DND-41 (cell line): ENCODE measurements at regions not wholly inside any gene's neighbourhood (a gene's known extent, or its start where the extent isn't known, plus 50 kb on each side); places are given as distances from the start of the nearest gene placed in this dataset.

ENCODE experiments used
- ATAC-seq: fragments of 200-7000 bp; cut with Tn5 transposase; 3 replicates; pipeline ENCODE4 v1.9.1; 2021; ENCODE audit warnings: low read depth; ENCODE audit not compliant: insufficient read depth
- DNase-seq: peaks from one replicate; pipeline ENCODE4 v3.0.0-alpha.2; 2020
- H2AFZ ChIP-seq: 2 replicates; pipeline ENCODE4 v1.6.0; 2012; ENCODE audit warnings: low read depth, low read length
- H3K27ac ChIP-seq: 2 replicates; pipeline ENCODE4 v1.5.1; 2012; ENCODE audit warnings: low read length, inconsistent platforms
- H3K27me3 ChIP-seq: fragments of 200-600 bp; sonication (generic); 2 replicates; pipeline ENCODE4 v1.6.0; 2012; ENCODE audit warnings: low read length, mild to moderate bottlenecking, inconsistent platforms; ENCODE audit not compliant: insufficient read depth, poor library complexity
- H3K36me3 ChIP-seq: 2 replicates; pipeline ENCODE4 v1.5.1; 2012; ENCODE audit warnings: low read length, inconsistent platforms; ENCODE audit not compliant: insufficient read depth
- H3K4me1 ChIP-seq: 2 replicates; pipeline ENCODE4 v1.5.1; 2012; ENCODE audit warnings: mild to moderate bottlenecking, low read length; ENCODE audit not compliant: insufficient read depth
- H3K4me2 ChIP-seq: 2 replicates; pipeline ENCODE4 v1.6.0; 2012; ENCODE audit warnings: mild to moderate bottlenecking, moderate library complexity, low read length, inconsistent platforms; ENCODE audit not compliant: insufficient read depth
- H3K4me3 ChIP-seq, 2 experiments: fragments of 200-600 bp in 1 of 2; shearing (Covaris generic) in 1 of 2; 2 replicates each; pipeline ENCODE4 v1.5.1; 2012 to 2016; ENCODE audit warnings: inconsistent platforms in 2 of 2, low read length in 2 of 2, mild to moderate bottlenecking in 2 of 2, low read depth in 1 of 2, moderate library complexity in 1 of 2
- H3K79me2 ChIP-seq: 2 replicates; pipeline ENCODE4 v1.6.0; 2012; ENCODE audit warnings: low read length, inconsistent platforms; ENCODE audit not compliant: insufficient read depth
- H3K9ac ChIP-seq: 2 replicates; pipeline ENCODE4 v1.6.0; 2012; ENCODE audit warnings: low read depth, mild to moderate bottlenecking, inconsistent platforms, low read length, moderate library complexity
- H3K9me3 ChIP-seq: 2 replicates; pipeline ENCODE4 v1.5.1; 2012; ENCODE audit warnings: low read length, moderate library complexity, mild to moderate bottlenecking, inconsistent platforms; ENCODE audit not compliant: insufficient read depth, severe bottlenecking
- H4K20me1 ChIP-seq: 2 replicates; pipeline ENCODE4 v1.6.0; 2012; ENCODE audit warnings: low read length; ENCODE audit not compliant: insufficient read depth
- EZH2 ChIP-seq: IDR thresholded peaks from 3 replicates; pipeline ENCODE4 v1.6.1; 2012; ENCODE audit warnings: borderline replicate concordance, low read depth, mild to moderate bottlenecking, moderate library complexity, low read length, inconsistent platforms; ENCODE audit not compliant: severe bottlenecking
- TF ChIP-seq, protein P1 (sequence below): IDR thresholded peaks from 2 replicates; pipeline ENCODE4 v1.5.1; 2012; ENCODE audit warnings: borderline replicate concordance, low read length, moderate library complexity, mild to moderate bottlenecking; ENCODE audit not compliant: poor library complexity, severe bottlenecking; ENCODE audit errors: extremely low read depth

DNA sequence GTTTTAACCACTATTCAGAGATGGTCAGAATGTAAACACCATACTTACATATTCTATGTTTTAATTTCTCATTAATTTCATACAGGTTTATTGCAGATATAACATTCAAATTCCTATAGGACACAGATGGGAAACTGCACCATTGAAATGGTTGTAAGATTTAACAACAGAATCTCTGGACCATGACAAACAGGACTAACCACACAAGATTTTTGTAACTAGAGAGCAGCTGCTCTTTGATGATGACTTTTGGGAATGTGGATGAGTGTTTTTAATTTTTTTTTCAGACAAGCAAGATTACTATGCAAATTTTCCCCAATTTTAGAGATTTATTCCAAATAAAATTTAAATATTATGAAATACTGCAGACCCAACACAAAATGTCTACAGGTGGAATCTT is 610.2 kb downstream of the PCDH18 start:
- no peak for ATAC-seq
- Histone ChIP-seq H2AFZ (no peak overlapping the region), H3K36me3 (no peaks in the 10 kb centered on the region), H3K27me3 (no peaks in the 10 kb centered on the region), H3K9ac (no peak overlapping the region), H3K9me3 (peaks cover 9% of the 10 kb centered on the region), H3K4me2 (no peak overlapping the region), H4K20me1 (no peaks in the 10 kb centered on the region), H3K79me2 (no peaks in the 10 kb centered on the region), H3K27ac (no peak overlapping the region), H3K4me1 (no peaks in the 10 kb centered on the region), H3K4me3 (no peak overlapping the region)
- DNase-seq, result no peak
- no peak for TF ChIP-seq EZH2
- TF ChIP-seq, protein P1, sequence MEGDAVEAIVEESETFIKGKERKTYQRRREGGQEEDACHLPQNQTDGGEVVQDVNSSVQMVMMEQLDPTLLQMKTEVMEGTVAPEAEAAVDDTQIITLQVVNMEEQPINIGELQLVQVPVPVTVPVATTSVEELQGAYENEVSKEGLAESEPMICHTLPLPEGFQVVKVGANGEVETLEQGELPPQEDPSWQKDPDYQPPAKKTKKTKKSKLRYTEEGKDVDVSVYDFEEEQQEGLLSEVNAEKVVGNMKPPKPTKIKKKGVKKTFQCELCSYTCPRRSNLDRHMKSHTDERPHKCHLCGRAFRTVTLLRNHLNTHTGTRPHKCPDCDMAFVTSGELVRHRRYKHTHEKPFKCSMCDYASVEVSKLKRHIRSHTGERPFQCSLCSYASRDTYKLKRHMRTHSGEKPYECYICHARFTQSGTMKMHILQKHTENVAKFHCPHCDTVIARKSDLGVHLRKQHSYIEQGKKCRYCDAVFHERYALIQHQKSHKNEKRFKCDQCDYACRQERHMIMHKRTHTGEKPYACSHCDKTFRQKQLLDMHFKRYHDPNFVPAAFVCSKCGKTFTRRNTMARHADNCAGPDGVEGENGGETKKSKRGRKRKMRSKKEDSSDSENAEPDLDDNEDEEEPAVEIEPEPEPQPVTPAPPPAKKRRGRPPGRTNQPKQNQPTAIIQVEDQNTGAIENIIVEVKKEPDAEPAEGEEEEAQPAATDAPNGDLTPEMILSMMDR, result no peak

DNA sequence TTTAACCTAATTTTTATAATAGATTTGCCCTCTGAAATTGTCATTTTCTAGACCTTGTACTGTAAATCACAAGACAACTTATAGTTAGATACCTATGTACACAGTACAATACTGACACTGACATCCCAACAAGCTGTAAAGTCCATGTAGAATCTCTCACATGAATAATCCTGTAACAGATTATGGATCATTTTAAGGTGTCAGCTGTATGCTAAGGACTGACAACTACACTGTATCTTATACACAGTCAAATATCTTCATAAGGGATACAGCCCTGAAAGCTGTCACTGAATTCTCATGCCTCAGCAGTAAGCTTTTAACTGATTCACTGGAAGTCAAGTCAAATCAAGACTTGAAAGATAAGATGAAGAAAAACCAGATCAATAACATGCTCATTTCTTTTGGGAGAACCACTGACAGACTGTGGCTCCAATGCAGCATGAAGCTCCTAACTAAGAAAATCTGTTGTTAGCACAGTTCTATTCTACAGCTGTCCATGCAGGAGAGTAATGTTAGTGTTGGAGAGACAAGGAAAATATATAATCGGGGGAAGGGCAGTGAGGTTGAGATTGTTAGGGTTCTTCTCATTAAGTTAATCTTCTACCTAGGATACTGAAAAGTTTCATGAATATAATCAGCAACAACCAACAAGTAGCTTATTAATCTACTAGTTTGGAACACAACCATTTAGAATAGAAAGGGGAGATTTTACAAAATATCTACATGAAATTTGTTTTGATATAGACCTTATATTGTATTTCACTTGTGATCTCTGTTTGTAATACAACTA is 612.0 kb downstream of the PCDH18 start:
- H3K9me3 ChIP-seq, result peaks cover 9% of the 10 kb centered on the region
- H2AFZ ChIP-seq, result no peak overlapping the region
- ATAC-seq, result no peak
- H3K4me1 ChIP-seq, result no peaks in the 10 kb centered on the region
- no peak overlapping the region for H3K27ac ChIP-seq
- H4K20me1 ChIP-seq, result no peaks in the 10 kb centered on the region
- TF ChIP-seq, protein P1, result no peak
- TF ChIP-seq EZH2, result no peak
- H3K4me3 ChIP-seq, result no peak overlapping the region
- no peaks in the 10 kb centered on the region for H3K36me3 ChIP-seq
- H3K4me2 ChIP-seq, result no peak overlapping the region
- no peaks in the 10 kb centered on the region for H3K79me2 ChIP-seq
- DNase-seq, result no peak
- H3K27me3 ChIP-seq, result no peaks in the 10 kb centered on the region
- H3K9ac ChIP-seq, result no peak overlapping the region

DNA sequence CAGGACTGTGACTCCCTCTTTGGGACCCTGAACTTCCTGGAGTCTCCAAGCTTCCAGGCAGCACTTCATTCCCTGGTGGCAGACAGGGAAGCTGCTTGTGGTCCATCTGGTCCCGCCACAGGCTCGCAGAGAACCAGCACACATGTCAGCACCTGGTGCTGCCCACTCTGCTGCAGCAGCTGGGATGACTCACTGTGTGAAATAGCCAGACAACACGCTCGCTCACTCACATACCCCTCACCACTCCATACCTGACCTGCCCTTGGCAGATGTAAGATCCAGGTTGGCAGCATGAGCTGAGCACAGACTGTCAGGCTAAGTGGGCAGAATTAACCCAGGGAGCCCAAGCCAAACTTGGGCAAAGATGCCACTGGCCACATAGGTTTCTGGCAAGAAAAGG is 613.5 kb downstream of the PCDH18 start:
- H3K27ac ChIP-seq, result no peak overlapping the region
- H4K20me1 ChIP-seq, result no peaks in the 10 kb centered on the region
- H3K36me3 ChIP-seq, result no peaks in the 10 kb centered on the region
- H3K9me3 ChIP-seq, result peaks cover 9% of the 10 kb centered on the region
- H3K4me2 ChIP-seq, result no peak overlapping the region
- H3K4me1 ChIP-seq, result no peaks in the 10 kb centered on the region
- no peak overlapping the region for H2AFZ ChIP-seq
- H3K4me3 ChIP-seq, result no peak overlapping the region
- H3K9ac ChIP-seq, result no peak overlapping the region
- ATAC-seq (no peak), DNase-seq (no peak)
- H3K27me3 ChIP-seq, result no peaks in the 10 kb centered on the region
- no peaks in the 10 kb centered on the region for H3K79me2 ChIP-seq
- no peak for TF ChIP-seq EZH2
- TF ChIP-seq, protein P1, result no peak
